NCI-H2107 (cell line): ENCODE measurements at regions not wholly inside any gene's neighbourhood (a gene's known extent, or its start where the extent isn't known, plus 50 kb on each side); places are given as distances from the start of the nearest gene placed in this dataset.
"Not testable (repeated sequence)": the region's sequence is repeated elsewhere in the genome, so short reads cannot be mapped to it uniquely, and the experiment has no call there.

Source experiments
- DNase-seq: peaks from one replicate; lab custom pipeline; 2025; lab: John Stamatoyannopoulos, UW

DNA sequence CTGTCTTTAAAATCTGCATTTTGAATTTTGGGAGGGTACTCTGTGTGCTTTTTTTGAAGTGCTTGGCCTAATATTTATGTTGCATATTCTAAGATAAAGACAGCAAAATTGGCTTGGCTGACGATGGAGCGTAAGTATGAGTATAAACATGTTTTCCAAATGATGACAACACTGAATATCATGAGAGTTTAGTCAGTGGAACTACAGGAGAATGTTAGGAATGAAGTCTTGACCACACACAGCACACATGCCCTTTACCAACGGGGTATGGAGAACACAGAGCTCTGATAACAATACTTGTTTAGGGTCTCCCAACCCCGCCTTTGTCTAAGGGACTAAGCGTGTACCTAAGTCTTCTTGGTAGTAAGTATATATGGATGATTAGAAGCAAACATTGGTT, 253.9 kb upstream of the FZD8 start:
- no peak for DNase-seq

DNA sequence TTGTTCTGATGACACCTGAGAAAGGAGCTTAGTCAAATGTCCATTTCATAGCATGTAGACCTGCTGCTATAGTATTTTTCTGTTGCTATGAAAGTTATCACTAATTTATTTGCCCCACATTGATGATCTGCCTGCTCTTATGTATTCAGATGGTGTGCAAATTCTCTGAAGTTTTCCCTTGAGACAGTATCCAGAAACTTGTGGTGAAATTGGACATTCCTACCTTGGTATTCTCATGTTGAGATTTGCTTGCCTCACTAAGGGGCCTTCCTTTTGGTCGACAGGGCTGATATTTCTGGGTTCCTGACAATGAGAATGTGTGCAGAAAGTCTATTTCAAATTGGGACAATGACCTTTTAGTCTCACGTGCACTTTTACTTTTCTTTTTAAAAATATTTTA, 253.2 kb upstream of the FZD8 start:
- no peak for DNase-seq

GRCh38 chr10:35892526-35892925, 250.4 kb upstream of the FZD8 start:
- no peak for DNase-seq

GRCh38 chr10:35890676-35891495, 248.8 kb upstream of the FZD8 start:
- no peak for DNase-seq

GRCh38 chr10:35889971-35890675, 248.0 kb upstream of the FZD8 start:
- no peak for DNase-seq

DNA sequence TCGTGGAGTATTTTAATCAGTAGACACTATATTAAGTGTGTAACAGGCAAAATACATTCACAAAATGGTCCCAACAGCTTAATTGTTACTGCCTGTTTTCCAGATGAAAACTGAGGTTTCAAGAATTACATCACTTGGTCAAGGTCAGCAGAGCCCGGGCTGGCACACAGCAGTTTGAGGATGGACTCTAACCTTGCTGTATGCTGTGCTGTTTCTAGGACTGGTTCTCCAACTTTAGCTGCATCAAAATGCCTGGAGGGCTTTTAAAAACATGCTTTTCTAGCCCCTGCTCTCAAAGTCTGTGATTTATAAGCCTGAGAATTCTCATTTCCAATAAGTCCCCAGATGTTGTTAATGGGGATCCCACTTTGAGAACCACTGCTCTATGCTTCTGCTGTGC, 247.1 kb upstream of the FZD8 start:
- DNase-seq = no peak

DNA sequence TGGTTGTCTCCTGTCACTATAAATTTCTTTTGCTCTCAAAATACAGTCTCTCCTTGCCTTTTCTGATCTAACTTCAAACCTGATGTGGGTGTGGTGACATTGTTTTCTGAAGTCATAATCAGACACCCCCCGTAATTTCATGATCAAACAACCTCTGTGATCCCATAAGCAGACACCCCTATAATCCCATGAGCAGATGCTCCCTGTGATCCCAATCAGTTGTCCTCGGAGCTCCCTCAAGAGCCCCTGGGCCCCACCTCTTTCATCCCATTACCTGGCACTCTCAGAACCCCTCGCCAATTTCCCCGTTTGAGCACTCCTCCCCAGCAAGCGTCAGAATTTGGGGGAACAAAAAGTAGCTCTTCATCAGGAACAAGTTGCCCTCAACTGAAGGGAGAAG, 246.3 kb upstream of the FZD8 start:
- DNase-seq = no peak

DNA sequence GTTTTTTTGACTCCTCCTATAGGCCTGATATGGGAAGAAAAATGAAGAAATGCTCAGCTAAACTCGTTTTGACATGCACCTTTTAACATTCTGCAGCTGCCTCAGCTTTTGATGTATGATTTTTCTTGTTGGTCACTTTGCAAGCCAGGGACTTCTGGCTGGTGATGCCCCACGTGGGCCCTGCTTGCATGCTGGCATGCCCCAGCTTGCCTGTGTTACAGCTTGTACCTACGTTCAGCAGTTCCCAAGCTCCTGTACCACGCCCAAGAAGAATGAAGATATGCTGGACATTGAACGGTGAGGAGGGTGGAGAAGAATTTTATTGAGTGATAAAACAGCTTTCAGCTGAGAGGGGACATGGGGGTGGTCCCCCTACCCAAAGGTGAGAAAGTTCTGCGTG, 245.6 kb upstream of the FZD8 start:
- DNase-seq = no peak

- no peak for DNase-seq
Observed at GRCh38 chr10:35885076-35885475, 243.0 kb upstream of the FZD8 start.

DNA sequence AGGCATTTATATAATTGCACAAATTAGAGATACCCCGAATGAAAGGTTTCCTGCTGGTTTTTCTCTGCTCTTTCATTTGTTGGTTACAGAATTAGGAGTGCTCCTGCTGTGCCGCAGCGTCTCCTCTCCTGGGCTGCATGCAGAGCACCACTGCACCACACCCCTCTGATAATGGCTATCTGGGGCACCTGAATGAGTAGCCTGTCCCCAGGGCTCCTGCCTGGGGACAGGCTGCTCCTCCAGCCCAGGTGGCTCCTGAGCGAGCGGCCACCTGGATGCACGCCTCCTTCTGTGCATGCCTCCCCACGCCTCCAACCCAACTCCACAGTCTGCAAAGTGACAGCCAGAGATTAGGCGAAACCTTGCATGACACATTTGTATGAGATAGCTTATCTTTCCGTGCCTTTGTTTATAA, 242.6 kb upstream of the FZD8 start:
- no peak for DNase-seq

DNA sequence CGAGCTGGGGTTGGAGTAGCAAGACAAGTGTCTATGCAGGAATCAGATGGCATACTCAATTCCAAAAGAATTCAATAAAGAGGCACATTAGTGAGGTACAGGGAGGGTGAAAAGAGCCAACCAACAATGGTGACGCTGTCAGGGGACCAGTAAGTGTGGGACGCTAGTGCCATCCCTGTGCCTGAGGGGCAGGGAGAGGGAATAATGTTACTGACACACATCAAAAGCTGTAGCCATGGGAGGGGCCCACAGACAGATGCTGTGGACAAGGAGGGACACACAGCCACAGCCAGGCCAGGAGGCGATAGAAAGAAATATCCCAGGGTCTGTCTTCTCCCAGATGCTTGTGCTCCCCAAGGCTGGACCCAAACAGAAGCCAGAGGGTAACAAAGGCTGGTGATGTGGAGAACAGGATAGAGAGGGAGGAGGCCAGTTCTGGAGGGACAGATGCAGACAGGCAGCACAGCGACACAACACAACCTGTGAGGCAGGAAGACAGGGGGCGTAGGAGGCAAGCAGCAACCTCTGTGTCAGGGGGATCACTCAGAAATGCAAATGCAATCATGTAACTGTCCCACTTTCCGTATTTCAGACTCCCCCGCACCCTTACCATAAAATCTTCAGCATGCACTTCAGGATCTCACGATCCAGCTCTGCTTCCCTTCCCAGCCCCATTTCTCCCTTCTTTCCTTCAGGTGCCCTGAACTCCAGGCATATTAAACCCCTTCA, 240.5 kb upstream of the FZD8 start:
- no peak for DNase-seq

GRCh38 chr10:35881320-35881719, 239.2 kb upstream of the FZD8 start:
- DNase-seq = no peak

DNA sequence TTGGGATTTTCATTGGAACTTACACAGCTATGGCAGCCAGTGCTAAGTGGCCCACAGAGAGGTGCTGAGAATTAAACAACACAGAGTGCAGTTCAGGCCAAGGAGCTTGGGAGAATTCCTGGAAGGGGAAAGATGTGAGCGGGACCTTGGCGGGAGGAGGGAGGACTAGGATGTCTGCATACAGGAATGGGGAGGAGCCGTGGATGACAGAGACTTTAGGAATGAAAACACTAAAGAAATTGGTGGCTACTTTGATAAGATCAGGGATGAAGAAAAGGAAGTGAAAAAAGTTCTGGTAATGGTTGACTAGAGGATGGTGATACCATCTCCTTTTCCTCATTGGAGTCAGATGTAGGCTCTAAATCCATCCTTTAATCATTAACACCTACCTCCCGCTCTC, 234.2 kb upstream of the FZD8 start:
- DNase-seq = no peak

DNA sequence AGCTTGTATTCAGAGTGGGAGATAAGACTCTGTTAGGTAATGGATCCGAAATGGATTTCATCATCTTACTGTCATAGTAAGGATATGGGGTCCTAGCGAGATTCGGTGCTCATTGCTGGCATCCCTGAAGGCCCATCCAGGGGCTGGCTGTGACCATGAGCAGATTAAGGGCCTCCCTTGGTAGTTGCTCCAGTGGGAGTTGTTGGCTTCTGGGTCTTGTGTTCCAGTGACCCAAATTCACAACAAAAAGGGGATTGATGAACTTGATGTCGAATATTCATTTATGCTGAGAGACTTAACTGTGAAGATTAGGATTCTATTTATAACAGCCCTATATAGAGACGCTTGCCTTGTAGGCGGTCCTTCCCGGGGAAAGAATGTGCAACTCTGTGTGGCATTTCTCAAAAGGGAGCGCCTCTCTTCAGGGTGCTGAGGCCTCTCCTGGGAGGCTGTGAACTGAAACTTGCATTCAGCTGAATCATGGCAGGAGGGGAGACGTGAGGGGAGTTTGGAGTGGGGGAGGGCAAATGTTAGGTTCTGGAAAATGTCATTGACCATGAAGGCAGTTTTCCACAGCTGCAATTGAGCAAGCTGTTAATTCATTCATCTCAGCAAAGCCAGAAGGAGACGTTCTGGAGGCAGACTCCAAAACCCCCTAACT, 233.1 kb upstream of the FZD8 start:
- no peak for DNase-seq

GRCh38 chr10:35874311-35875015, 232.4 kb upstream of the FZD8 start:
- DNase-seq = no peak

GRCh38 chr10:35872671-35873070, 230.6 kb upstream of the FZD8 start:
- no peak for DNase-seq

- no peak for DNase-seq
Observed at GRCh38 chr10:35870665-35871310, 228.7 kb upstream of the FZD8 start.

GRCh38 chr10:35858676-35859283, 216.7 kb upstream of the FZD8 start:
- DNase-seq = not testable (repeated sequence)

DNA sequence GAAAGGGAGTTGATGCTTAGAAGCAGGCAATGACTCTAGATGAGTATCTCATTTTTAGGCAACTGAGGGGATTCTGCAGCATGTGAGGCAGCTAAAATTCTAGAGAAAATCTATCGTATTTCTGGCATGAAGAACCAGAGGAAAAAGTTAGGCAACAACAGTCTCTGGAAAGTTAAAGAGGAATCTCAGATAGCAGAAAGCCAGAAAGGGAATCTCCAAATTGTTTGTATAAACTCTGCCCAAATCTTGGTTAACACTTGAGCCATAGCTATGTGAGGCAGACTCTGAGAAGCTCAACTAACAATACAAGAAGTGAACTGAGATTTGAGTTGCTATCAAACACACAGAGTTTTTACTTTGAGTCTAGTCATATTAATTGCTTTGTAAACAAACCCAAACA, 215.8 kb upstream of the FZD8 start:
- no peak for DNase-seq

DNA sequence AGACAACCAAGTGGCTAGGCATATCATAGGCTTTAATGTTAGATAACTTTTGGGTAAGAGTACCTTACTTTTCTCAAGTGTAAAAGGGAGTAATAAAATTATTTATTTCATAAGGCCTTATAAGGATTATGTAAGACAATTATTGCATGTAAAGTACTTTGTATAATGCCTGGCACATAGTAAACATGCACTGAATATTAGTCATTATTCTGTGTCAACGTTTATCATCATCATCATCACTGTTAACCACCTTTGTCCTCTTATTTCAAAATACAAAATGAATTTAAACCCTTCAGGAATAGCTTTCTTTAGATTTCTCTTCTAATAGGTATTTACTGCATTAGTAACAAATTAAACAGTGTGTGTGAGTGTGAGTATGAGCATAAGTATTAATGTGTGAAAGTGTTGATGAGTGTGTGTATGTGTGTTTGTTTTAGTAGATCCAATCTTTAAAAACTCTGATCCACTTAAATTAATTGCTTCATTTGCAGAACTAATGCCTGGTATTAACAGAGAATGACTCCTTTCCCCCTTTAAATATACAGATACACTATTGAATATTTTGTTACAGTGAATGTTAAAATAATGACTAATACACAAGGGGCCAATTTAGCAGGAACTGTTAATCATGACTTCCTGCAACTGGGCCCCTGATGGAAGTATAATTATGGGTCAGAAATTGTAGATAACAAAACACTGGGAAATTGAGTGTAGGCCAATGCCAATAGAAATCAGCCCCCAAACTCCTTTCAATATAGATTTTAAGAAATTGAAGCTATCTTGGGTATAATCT, 213.3 kb upstream of the FZD8 start:
- DNase-seq = no peak
